ENCODE measurements at regions not wholly inside any gene's neighbourhood (a gene's known extent, or its start where the extent isn't known, plus 50 kb on each side); places are given as distances from the start of the nearest gene placed in this dataset.
"Not testable (repeated sequence)": the region's sequence is repeated elsewhere in the genome, so short reads cannot be mapped to it uniquely, and the experiment has no call there.

GRCh38 chr1:201732351-201732750, 96.6 kb upstream of the IPO9 start:
- Mint-ChIP-seq H3K36me3 (ENCODE audit: low read depth) (no peaks in the 10 kb centered on the region), H3K4me1 (ENCODE audit: low read depth) (no peaks in the 10 kb centered on the region), H3K27ac (no peak overlapping the region), H3K9me3 (no peaks in the 10 kb centered on the region), H3K4me3 (no peak overlapping the region), H3K27me3 (ENCODE audit: low read depth) (peaks cover 13% of the 10 kb centered on the region)

GRCh38 chr1:201734221-201734620, 94.7 kb upstream of the IPO9 start:
- peaks cover 27% of the 10 kb centered on the region for H3K27me3 Mint-ChIP-seq (ENCODE audit: low read depth)
- H3K27ac Mint-ChIP-seq; H3K4me1 Mint-ChIP-seq (ENCODE audit: low read depth); H3K9me3 Mint-ChIP-seq; H3K36me3 Mint-ChIP-seq (ENCODE audit: low read depth); H3K4me3 Mint-ChIP-seq: not testable (repeated sequence)

GRCh38 chr1:201734786-201735185, 94.2 kb upstream of the IPO9 start:
- H3K4me3 Mint-ChIP-seq, result no peak overlapping the region
- no peak overlapping the region for H3K27ac Mint-ChIP-seq
- H3K4me1 Mint-ChIP-seq (ENCODE audit: low read depth), result peaks cover 2% of the 10 kb centered on the region
- H3K27me3 Mint-ChIP-seq (ENCODE audit: low read depth), result peaks cover 33% of the 10 kb centered on the region
- H3K36me3 Mint-ChIP-seq (ENCODE audit: low read depth), result no peaks in the 10 kb centered on the region
- H3K9me3 Mint-ChIP-seq, result no peaks in the 10 kb centered on the region

- H3K36me3 Mint-ChIP-seq (ENCODE audit: low read depth), result no peaks in the 10 kb centered on the region
- no peaks in the 10 kb centered on the region for H3K9me3 Mint-ChIP-seq
- H3K27ac Mint-ChIP-seq, result no peak overlapping the region
- H3K27me3 Mint-ChIP-seq (ENCODE audit: low read depth), result peaks cover 50% of the 10 kb centered on the region
- no peak overlapping the region for H3K4me3 Mint-ChIP-seq
- H3K4me1 Mint-ChIP-seq (ENCODE audit: low read depth), result peaks cover 6% of the 10 kb centered on the region
These were observed 92.1 kb upstream of the IPO9 start for GRCh38 chr1:201736707-201737320.

- no peaks in the 10 kb centered on the region for H3K36me3 Mint-ChIP-seq (ENCODE audit: low read depth)
- peaks cover 6% of the 10 kb centered on the region for H3K4me1 Mint-ChIP-seq (ENCODE audit: low read depth)
- peaks cover 57% of the 10 kb centered on the region for H3K27me3 Mint-ChIP-seq (ENCODE audit: low read depth)
- no peak overlapping the region for H3K27ac Mint-ChIP-seq
- H3K4me3 Mint-ChIP-seq, result no peak overlapping the region
- H3K9me3 Mint-ChIP-seq, result no peaks in the 10 kb centered on the region
These were observed 91.5 kb upstream of the IPO9 start for GRCh38 chr1:201737352-201738060.

- peaks cover 6% of the 10 kb centered on the region for H3K4me1 Mint-ChIP-seq (ENCODE audit: low read depth)
These were observed 89.9 kb upstream of the IPO9 start for GRCh38 chr1:201739080-201739479.

GRCh38 chr1:201739492-201740085, 89.4 kb upstream of the IPO9 start:
- H3K27me3 Mint-ChIP-seq (ENCODE audit: low read depth), result peaks cover 68% of the 10 kb centered on the region
- peaks cover 6% of the 10 kb centered on the region for H3K4me1 Mint-ChIP-seq (ENCODE audit: low read depth)
- peak overlapping the region; percentile 37 for H3K4me3 Mint-ChIP-seq
- no peaks in the 10 kb centered on the region for H3K9me3 Mint-ChIP-seq
- H3K36me3 Mint-ChIP-seq (ENCODE audit: low read depth), result no peaks in the 10 kb centered on the region
- no peak overlapping the region for H3K27ac Mint-ChIP-seq

More at GRCh38 chr1:201739080-201739479, 89.9 kb upstream of the IPO9 start:
- Mint-ChIP-seq H3K9me3 (no peaks in the 10 kb centered on the region), H3K36me3 (ENCODE audit: low read depth) (no peaks in the 10 kb centered on the region), H3K27ac (no peak overlapping the region), H3K27me3 (ENCODE audit: low read depth) (peaks cover 68% of the 10 kb centered on the region), H3K4me3 (no peak overlapping the region)

- Mint-ChIP-seq H3K27ac (no peak overlapping the region), H3K9me3 (no peaks in the 10 kb centered on the region), H3K4me1 (ENCODE audit: low read depth) (peaks cover 6% of the 10 kb centered on the region), H3K4me3 (peak overlapping the region; percentile 50), H3K27me3 (ENCODE audit: low read depth) (peaks cover 68% of the 10 kb centered on the region), H3K36me3 (ENCODE audit: low read depth) (no peaks in the 10 kb centered on the region)
These were observed 88.8 kb upstream of the IPO9 start for GRCh38 chr1:201740086-201740541.

GRCh38 chr1:201740670-201741111, 88.3 kb upstream of the IPO9 start:
- no peaks in the 10 kb centered on the region for H3K9me3 Mint-ChIP-seq
- peaks cover 6% of the 10 kb centered on the region for H3K4me1 Mint-ChIP-seq (ENCODE audit: low read depth)
- peak overlapping the region; percentile 58 for H3K4me3 Mint-ChIP-seq
- H3K27me3 Mint-ChIP-seq (ENCODE audit: low read depth), result peaks cover 68% of the 10 kb centered on the region
- no peak overlapping the region for H3K27ac Mint-ChIP-seq
- H3K36me3 Mint-ChIP-seq (ENCODE audit: low read depth), result no peaks in the 10 kb centered on the region

GRCh38 chr1:201741763-201742342, 87.1 kb upstream of the IPO9 start:
- Mint-ChIP-seq H3K27ac (no peak overlapping the region), H3K27me3 (ENCODE audit: low read depth) (peaks cover 59% of the 10 kb centered on the region), H3K36me3 (ENCODE audit: low read depth) (no peaks in the 10 kb centered on the region), H3K4me1 (ENCODE audit: low read depth) (peaks cover 6% of the 10 kb centered on the region), H3K9me3 (no peaks in the 10 kb centered on the region), H3K4me3 (no peak overlapping the region)

GRCh38 chr1:201742476-201742875, 86.5 kb upstream of the IPO9 start:
- Mint-ChIP-seq H3K4me3 (no peak overlapping the region), H3K4me1 (ENCODE audit: low read depth) (peaks cover 6% of the 10 kb centered on the region), H3K36me3 (ENCODE audit: low read depth) (no peaks in the 10 kb centered on the region), H3K27me3 (ENCODE audit: low read depth) (peaks cover 57% of the 10 kb centered on the region), H3K27ac (no peak overlapping the region), H3K9me3 (no peaks in the 10 kb centered on the region)

GRCh38 chr1:201742955-201743805, 85.8 kb upstream of the IPO9 start:
- H3K27ac Mint-ChIP-seq, result no peak overlapping the region
- no peaks in the 10 kb centered on the region for H3K36me3 Mint-ChIP-seq (ENCODE audit: low read depth)
- H3K9me3 Mint-ChIP-seq, result no peaks in the 10 kb centered on the region
- no peak overlapping the region for H3K4me3 Mint-ChIP-seq
- peaks cover 6% of the 10 kb centered on the region for H3K4me1 Mint-ChIP-seq (ENCODE audit: low read depth)
- peaks cover 51% of the 10 kb centered on the region for H3K27me3 Mint-ChIP-seq (ENCODE audit: low read depth)

GRCh38 chr1:201745023-201745422, 83.9 kb upstream of the IPO9 start:
- Mint-ChIP-seq H3K4me1 (ENCODE audit: low read depth) (peaks cover 4% of the 10 kb centered on the region), H3K4me3 (no peak overlapping the region), H3K36me3 (ENCODE audit: low read depth) (no peaks in the 10 kb centered on the region), H3K9me3 (no peaks in the 10 kb centered on the region), H3K27ac (no peak overlapping the region), H3K27me3 (ENCODE audit: low read depth) (peaks cover 34% of the 10 kb centered on the region)

GRCh38 chr1:201746156-201746555, 82.8 kb upstream of the IPO9 start:
- Mint-ChIP-seq H3K9me3 (no peaks in the 10 kb centered on the region), H3K4me1 (ENCODE audit: low read depth) (peaks cover 3% of the 10 kb centered on the region), H3K36me3 (ENCODE audit: low read depth) (no peaks in the 10 kb centered on the region), H3K27me3 (ENCODE audit: low read depth) (peaks cover 26% of the 10 kb centered on the region), H3K4me3 (no peak overlapping the region), H3K27ac (no peak overlapping the region)
